Prostate gland (tissue), 2 donors: ENCODE measurements at regions not wholly inside any gene's neighbourhood (a gene's known extent, or its start where the extent isn't known, plus 50 kb on each side); places are given as distances from the start of the nearest gene placed in this dataset.

Experiments
- DNase-seq: peaks from one replicate; pipeline ENCODE4 v3.0.0-alpha.2; 2019; ENCODE audit warnings: low spot score
- H3K27ac ChIP-seq, 2 donors: fragments of 200-600 bp; sonication (generic); 2 replicates each; pipeline ENCODE4 v1.5.1; 2017 to 2019
- H3K27me3 ChIP-seq: fragments of 200-600 bp; sonication (generic); replicated peaks from 2 replicates; pipeline ENCODE4 v1.5.1; 2019; ENCODE audit not compliant: insufficient read depth
- H3K36me3 ChIP-seq, 2 donors: fragments of 200-600 bp; sonication (generic); 1 replicate in 1 of 2; 2 replicates in 1 of 2; pipeline versions ENCODE4 v1.5.1 to v1.8.1; 2017 to 2019
- H3K4me1 ChIP-seq: fragments of 200-600 bp; sonication (generic); replicated peaks from 2 replicates; pipeline ENCODE4 v1.5.1; 2019
- H3K4me3 ChIP-seq, 2 donors: fragments of 200-600 bp; sonication (generic); 2 replicates each; pipeline ENCODE4 v1.5.1; 2017 to 2019
- H3K9me3 ChIP-seq: fragments of 200-600 bp; sonication (generic); 2 replicates; pipeline ENCODE4 v1.5.1; 2017
- CTCF ChIP-seq, 4 experiments: fragments of 200-600 bp in 2 of 4; fragments of 450-650 bp in 2 of 4; sonication (generic) in 2 of 4; IDR thresholded peaks; 1 replicate in 3 of 4; 2 replicates in 1 of 4; pipeline ENCODE4 v1.5.1; 2016 to 2019; ENCODE audit warnings: antibody characterized with exemption in 4 of 4, mild to moderate bottlenecking in 2 of 4, moderate library complexity in 2 of 4
- POLR2A ChIP-seq: fragments of 450-650 bp; IDR thresholded peaks from one replicate; pipeline ENCODE4 v1.6.1; 2016; ENCODE audit warnings: antibody characterized with exemption, mild to moderate bottlenecking
- POLR2AphosphoS5 ChIP-seq: sonication (generic); formaldehyde crosslinking; IDR thresholded peaks from one replicate; pipeline ENCODE4 v1.6.1; 2017; ENCODE audit warnings: antibody characterized with exemption
- WGBS: methylation state at CpG from one replicate; pipeline ENCODE4 v1.1.5; 2018; 5-methylcytosine and 5-hydroxymethylcytosine counted together
- intact Hi-C: fragments of 100-400 bp; cut with DNase I; formaldehyde crosslinking; loops from one replicate; pipeline ENCODE4 v1.14.2; 2022

- intact Hi-C loops: no loop called here
- 58% methylated on average over 5 of the region's 5 CpGs for WGBS
- no peak for TF ChIP-seq POLR2A
- no peak for TF ChIP-seq CTCF (IDR thresholded peaks at IDR 0.05)
- TF ChIP-seq POLR2AphosphoS5: no peak
These were observed 92.0 kb upstream of the TPM1 start for GRCh38 chr15:62950462-62950931.

GRCh38 chr15:62951481-62951880, 91.1 kb upstream of the TPM1 start:
- Histone ChIP-seq H3K27me3 (no peaks in the 10 kb centered on the region), H3K4me3 (no peak overlapping the region), H3K36me3 (no peaks in the 10 kb centered on the region), H3K27ac (no peak overlapping the region), H3K9me3 (no peaks in the 10 kb centered on the region), H3K4me1 (no peaks in the 10 kb centered on the region)
- TF ChIP-seq POLR2A: no peak
- TF ChIP-seq CTCF (IDR thresholded peaks at IDR 0.05): no peak
- no peak for TF ChIP-seq POLR2AphosphoS5
- WGBS: 69% methylated on average over 5 of the region's 5 CpGs
- intact Hi-C loops: no loop called here
- no peak for DNase-seq

More at GRCh38 chr15:62950462-62950931, 92.0 kb upstream of the TPM1 start:
- no peaks in the 10 kb centered on the region for H3K4me1 ChIP-seq
- H3K9me3 ChIP-seq: no peaks in the 10 kb centered on the region
- H3K4me3 ChIP-seq: no peak overlapping the region
- DNase-seq: no peak
- no peak overlapping the region for H3K27ac ChIP-seq
- H3K27me3 ChIP-seq: no peaks in the 10 kb centered on the region
- no peaks in the 10 kb centered on the region for H3K36me3 ChIP-seq

GRCh38 chr15:62953021-62953420, 89.5 kb upstream of the TPM1 start:
- WGBS: 48% methylated on average over 29 of the region's 29 CpGs
- no peak for DNase-seq
- no peak overlapping the region for H3K4me3 ChIP-seq

GRCh38 chr15:62953496-62954045, 89.0 kb upstream of the TPM1 start:
- TF ChIP-seq POLR2AphosphoS5: no peak
- no peak for TF ChIP-seq POLR2A
- no peak for TF ChIP-seq CTCF (IDR thresholded peaks at IDR 0.05)
- WGBS: 95% methylated on average over 24 of the region's 24 CpGs
- no peak overlapping the region for H3K27ac ChIP-seq
- DNase-seq: no peak
- H3K9me3 ChIP-seq: no peaks in the 10 kb centered on the region
- H3K4me3 ChIP-seq: no peak overlapping the region
- H3K27me3 ChIP-seq: no peaks in the 10 kb centered on the region
- H3K4me1 ChIP-seq: no peaks in the 10 kb centered on the region
- H3K36me3 ChIP-seq: no peaks in the 10 kb centered on the region
- intact Hi-C loops: no loop called here

More at GRCh38 chr15:62953021-62953420, 89.5 kb upstream of the TPM1 start:
- intact Hi-C loops: no loop called here
- H3K4me1 ChIP-seq: no peaks in the 10 kb centered on the region
- no peaks in the 10 kb centered on the region for H3K27me3 ChIP-seq
- H3K27ac ChIP-seq: no peak overlapping the region
- H3K36me3 ChIP-seq: no peaks in the 10 kb centered on the region
- TF ChIP-seq POLR2AphosphoS5: no peak
- TF ChIP-seq CTCF (IDR thresholded peaks at IDR 0.05): no peak
- TF ChIP-seq POLR2A: no peak
- H3K9me3 ChIP-seq: no peaks in the 10 kb centered on the region

GRCh38 chr15:62957130-62957529, 85.4 kb upstream of the TPM1 start:
- H3K27ac ChIP-seq: no peak overlapping the region
- no peak overlapping the region for H3K4me3 ChIP-seq
- no peaks in the 10 kb centered on the region for H3K36me3 ChIP-seq
- WGBS: 87% methylated on average over 6 of the region's 6 CpGs
- no peak for TF ChIP-seq POLR2AphosphoS5
- no peak for TF ChIP-seq CTCF (IDR thresholded peaks at IDR 0.05)
- TF ChIP-seq POLR2A: no peak
- intact Hi-C loops: no loop called here
- H3K4me1 ChIP-seq: no peaks in the 10 kb centered on the region
- no peak for DNase-seq
- no peaks in the 10 kb centered on the region for H3K27me3 ChIP-seq
- no peaks in the 10 kb centered on the region for H3K9me3 ChIP-seq
